Astrocyte of the cerebellum (primary cell): ENCODE measurements at regions not wholly inside any gene's neighbourhood (a gene's known extent, or its start where the extent isn't known, plus 50 kb on each side); places are given as distances from the start of the nearest gene placed in this dataset.
A peak's percentile ranks its signal among the peaks of the same experiment; 100 is the strongest.

ENCODE experiments used
- DNase-seq: peaks from one replicate; pipeline ENCODE4 v3.0.0-alpha.2; 2011; ENCODE audit warnings: low read depth
- H3K4me3 ChIP-seq: 2 replicates; pipeline ENCODE4 v1.5.1; 2011; ENCODE audit warnings: mild to moderate bottlenecking, low read depth, low read length, moderate library complexity
- CTCF ChIP-seq: IDR thresholded peaks from 2 replicates; pipeline ENCODE4 v1.5.1; 2012; ENCODE audit warnings: low read length, low read depth, moderate library complexity, mild to moderate bottlenecking; ENCODE audit errors: missing control alignments
- in situ Hi-C: cut with HindIII; loops from 2 replicates; pipeline ENCODE4 v1.10.0; 2017; ENCODE audit warnings: low sequenced_read_pairs

GRCh38 chr20:6530779-6531315 lies 236.6 kb upstream of the BMP2 start:
- in situ Hi-C loops = no loop called here
- TF ChIP-seq CTCF = no peak
- no peak for DNase-seq
- H3K4me3 ChIP-seq = no peak overlapping the region

GRCh38 chr20:6530254-6530653 lies 237.2 kb upstream of the BMP2 start:
- no peak for TF ChIP-seq CTCF
- H3K4me3 ChIP-seq = no peak overlapping the region
- no peak for DNase-seq
- in situ Hi-C loops = no loop called here

- no peak overlapping the region for H3K4me3 ChIP-seq
- no peak for DNase-seq
- TF ChIP-seq CTCF = no peak
- in situ Hi-C loops = no loop called here
Measured at GRCh38 chr20:6525447-6526303, 241.8 kb upstream of the BMP2 start.

GRCh38 chr20:6524305-6524704 lies 243.2 kb upstream of the BMP2 start:
- in situ Hi-C loops = no loop called here
- no peak for TF ChIP-seq CTCF
- no peak overlapping the region for H3K4me3 ChIP-seq
- DNase-seq = no peak

- no peak for TF ChIP-seq CTCF
- peak; percentile 76 for DNase-seq
- no peak overlapping the region for H3K4me3 ChIP-seq
- in situ Hi-C loops = loop anchor here (5.0 kb wide), 1 partner anchor 92 kb away; no protein-coding TSS in a partner anchor
Measured at GRCh38 chr20:6519556-6519955, 247.9 kb upstream of the BMP2 start.

- no peak overlapping the region for H3K4me3 ChIP-seq
- TF ChIP-seq CTCF = no peak
- no peak for DNase-seq
- in situ Hi-C loops = loop anchor here (5.0 kb wide), 1 partner anchor 88 kb away; no protein-coding TSS in a partner anchor
Measured at GRCh38 chr20:6515261-6515660, 252.2 kb upstream of the BMP2 start.
